Lung microvascular endothelial cell (primary cell): ENCODE measurements at regions not wholly inside any gene's neighbourhood (a gene's known extent, or its start where the extent isn't known, plus 50 kb on each side); places are given as distances from the start of the nearest gene placed in this dataset.

Experiments used
- DNase-seq, 2 donors: peaks; one replicate each; pipeline versions ENCODE4 v3.0.0 to v3.0.0-alpha.2; 2010; ENCODE audit warnings: low read depth in 2 of 2

DNA sequence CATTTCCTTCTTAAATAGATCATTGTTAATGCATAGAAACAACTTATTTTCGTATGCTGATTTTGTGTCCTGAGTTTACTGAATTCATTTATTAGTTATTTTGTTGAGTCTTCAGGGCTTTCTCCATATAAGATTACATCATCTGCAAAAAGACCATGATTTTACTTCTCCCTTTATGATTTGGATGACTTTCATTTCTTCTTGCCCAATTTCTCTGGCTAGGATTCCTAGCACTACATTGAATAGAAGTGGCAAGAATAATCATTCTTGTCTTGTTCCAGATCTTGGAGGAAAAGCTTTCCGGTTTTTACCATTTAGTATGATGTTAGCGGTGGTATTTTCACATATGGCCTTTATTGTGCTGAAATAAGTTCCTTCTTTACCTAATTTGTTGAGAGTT, 303.0 kb upstream of the RTL1 start:
- no peak for DNase-seq

GRCh38 chr14:101207041-101207440, 303.5 kb upstream of the RTL1 start:
- DNase-seq, result no peak

DNA sequence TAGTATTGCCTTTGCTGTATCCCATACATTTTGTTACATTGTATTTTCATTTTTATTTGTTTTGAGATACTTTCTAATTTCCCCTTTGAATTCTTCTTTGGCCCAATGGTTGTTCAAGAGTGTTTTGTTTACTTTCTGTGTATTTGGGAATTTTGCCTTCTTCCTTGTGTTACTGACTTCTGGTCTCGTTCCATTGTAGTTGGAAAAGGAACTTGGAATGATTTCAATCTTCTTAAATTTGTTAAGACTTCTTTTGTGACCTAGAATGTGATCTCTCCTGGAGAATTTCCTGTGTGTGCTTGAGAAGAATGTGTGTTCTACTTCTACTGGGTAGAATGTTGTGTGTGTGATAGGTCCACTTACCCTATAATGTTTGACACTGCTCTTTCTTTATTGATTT, 304.4 kb upstream of the RTL1 start:
- no peak for DNase-seq

DNA sequence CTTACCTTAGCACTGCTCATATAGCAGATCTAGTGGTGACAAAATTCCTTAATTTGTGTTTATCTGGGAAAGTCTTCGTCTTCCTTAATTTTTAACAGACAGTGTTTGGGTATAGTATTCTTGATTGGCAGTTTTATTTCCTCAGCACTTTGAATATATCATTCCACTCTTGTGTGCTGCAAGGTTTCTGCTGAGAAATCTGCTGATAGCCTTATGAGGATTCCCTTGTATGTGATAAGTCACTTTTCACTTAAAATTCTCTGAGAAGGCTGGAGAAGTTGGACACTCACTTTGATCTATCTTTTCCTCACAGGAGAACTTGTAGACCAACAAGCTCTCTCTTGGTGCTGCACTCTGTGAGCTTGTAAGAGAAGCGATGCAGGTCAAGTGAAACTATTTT, 306.1 kb upstream of the RTL1 start:
- DNase-seq, result no peak

- no peak for DNase-seq
These were observed 311.7 kb upstream of the RTL1 start for GRCh38 chr14:101215266-101215665.

DNA sequence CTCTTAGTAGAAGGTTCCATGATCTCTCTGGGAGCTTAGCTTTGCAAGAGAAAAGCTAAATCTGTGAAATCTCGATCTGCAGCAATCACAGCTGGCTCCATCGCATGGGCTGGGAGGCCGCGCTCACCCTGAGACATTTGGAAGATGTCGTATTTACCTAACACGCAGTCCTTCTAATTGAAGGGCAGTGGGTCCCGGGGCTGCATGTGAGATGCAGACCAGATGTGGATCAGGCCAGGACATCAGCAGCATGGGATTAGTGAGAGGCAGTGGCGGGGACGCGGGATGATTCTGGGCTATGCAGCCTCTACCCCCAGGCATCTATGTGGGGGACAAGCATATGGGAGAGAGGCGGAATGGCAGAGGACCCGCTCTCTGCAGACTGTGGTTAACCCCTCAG, 312.4 kb upstream of the RTL1 start:
- DNase-seq, result no peak

DNA sequence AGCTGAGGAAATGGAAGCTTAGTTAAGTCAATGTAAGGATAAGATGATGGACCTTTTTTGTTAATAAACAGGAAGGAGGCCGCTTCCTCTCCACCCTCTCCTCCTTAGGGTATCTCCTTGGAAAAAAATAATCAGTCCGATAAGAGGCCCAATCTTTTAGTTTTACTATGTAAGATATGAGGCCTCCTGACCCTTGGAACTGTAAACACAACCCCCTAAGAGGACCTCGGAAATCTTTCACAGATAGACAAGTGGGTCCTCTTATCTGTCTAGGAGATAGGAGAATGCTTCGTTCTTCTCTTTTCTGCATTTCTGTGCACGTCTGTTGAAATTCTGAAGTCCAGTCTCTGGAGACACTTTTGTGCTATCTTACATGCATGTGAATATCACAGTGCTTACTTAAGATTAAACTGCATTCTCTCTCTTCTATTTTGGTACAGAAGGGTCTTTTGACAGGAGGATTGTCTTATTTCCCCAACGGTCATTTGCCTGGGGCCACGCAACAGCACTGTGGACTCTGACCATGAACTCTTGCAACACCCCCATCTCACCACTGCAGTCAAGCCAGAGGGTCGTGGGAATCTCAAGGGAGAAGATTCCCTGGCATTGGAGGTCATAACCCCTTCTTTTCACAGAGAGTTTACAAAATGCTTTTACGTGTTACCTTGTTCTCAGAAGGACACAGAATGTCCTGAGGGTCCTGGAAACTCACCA, 313.0 kb upstream of the RTL1 start:
- DNase-seq, result no peak

- no peak for DNase-seq
These were observed 313.6 kb upstream of the RTL1 start for GRCh38 chr14:101217080-101217463.

DNA sequence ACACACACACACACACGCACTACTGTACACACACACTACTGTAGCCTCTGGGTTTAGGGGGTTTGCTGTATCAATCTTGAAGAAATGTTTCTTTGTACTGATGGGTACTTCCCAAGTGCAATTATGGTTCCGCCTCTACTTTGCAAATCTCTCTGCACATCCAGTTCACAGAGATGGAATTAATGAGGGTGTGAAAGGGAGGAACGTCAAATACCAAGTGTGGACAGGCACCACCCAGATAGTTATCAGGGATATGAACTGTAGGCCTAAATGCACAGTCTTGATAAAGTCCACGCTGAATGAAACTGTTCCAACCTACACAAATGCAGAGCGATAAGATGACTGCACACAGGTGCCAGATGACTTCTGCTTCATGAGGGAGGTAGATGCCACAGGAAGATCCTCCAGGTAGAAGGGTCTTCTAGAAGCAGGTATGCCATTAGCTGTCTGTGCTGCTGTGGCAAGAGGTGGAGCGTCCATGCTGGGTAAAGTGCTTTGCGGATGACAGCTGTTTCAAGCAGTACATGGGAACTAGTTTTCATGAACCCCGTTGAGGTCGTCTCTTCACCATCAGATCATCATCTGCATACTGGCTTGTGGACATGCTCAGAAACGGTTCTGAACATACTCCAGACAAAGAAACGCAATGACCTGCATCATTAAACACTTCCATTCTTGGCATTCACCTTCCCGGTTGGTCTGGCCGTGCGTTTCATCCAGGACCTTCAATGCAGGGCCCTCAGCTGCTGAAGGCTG, 314.3 kb upstream of the RTL1 start:
- no peak for DNase-seq

DNA sequence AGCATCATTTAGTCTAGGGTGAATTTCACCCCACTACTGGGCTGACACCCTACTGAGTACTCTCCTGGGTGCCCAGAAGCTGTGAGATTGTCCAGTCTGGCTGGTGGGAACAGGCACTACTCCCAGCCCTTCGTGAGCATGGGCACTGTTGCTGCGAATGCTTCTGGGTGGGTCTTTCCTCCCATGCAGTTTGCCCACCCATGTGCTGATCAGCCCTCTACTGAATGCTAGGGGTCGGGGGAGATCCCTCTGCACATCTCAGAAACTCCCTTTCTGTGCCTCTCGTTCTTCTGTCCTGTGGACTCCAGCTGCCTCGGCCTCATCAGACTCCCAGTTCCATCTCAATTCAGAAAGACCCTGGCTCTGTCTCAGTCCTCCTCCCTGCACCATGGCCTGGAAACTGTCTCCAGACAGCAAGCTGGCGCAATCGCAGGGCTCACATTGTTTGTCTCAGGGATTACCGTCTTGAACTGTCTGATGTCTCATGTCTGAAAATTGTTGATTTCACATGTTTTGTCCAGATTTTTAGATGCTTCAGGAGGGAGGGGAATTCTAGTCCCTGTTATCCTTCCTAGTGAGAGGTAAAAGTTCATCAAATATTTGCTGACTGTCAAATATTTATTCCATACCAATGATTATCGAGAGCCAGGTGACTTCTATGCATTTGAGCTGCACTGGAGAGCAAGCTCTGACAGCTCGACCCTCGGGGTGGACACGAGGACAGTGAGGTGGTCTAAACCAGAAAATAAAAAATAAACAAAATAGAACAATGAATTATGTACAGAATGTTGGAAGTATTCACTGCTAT, 316.6 kb upstream of the RTL1 start:
- DNase-seq, result no peak

DNA sequence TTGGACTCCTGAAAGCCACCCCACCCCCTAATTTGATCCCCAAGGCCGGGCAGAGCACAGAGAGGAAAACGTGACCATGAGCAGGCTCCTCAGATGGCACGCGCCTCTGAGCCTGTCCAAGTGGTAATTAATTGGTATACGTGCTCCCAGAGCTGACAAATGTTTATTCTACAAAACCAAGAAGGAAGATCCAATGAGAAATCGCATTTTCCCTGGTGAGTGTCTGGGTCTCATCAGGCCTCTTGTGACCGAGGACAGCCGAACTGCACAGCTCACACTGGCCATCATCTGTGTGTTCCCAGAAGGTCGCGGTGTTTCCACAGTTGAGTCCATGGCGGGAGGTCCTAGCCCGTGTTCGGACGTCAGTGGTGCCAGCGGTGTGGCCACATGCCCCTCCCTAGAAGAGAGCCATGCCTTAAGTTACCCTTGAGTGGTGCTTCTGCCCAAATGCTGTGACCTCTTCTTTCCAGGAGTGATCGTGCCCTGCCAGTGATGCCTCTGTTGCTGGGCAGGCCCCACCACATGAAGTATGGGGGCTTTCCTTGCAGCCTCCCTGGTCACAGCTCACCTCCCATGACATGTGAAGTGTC, 317.5 kb upstream of the RTL1 start:
- DNase-seq, result no peak

GRCh38 chr14:101221549-101222160, 318.1 kb upstream of the RTL1 start:
- no peak for DNase-seq

GRCh38 chr14:101222362-101223070, 319.0 kb upstream of the RTL1 start:
- DNase-seq, result no peak

DNA sequence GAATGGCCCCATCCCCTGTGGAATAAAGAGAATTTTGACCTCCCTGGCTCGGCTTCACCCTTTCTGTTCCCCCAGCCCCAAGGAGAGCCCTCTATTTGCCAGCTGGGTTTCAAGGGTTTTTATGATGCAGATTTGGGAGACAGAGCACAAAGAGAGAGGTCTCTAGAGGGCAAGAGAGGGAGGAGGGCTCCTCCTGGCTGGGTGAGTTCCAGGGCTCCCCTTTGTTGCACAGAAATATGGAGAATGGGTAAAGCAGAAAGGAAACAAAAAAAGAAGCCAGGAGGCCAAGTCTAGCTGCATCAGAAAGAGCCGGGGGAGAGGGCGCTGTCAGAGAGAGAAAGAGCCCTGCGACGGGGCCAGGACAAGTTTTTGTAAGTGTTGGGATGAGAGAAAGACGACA, 319.6 kb upstream of the RTL1 start:
- no peak for DNase-seq

DNA sequence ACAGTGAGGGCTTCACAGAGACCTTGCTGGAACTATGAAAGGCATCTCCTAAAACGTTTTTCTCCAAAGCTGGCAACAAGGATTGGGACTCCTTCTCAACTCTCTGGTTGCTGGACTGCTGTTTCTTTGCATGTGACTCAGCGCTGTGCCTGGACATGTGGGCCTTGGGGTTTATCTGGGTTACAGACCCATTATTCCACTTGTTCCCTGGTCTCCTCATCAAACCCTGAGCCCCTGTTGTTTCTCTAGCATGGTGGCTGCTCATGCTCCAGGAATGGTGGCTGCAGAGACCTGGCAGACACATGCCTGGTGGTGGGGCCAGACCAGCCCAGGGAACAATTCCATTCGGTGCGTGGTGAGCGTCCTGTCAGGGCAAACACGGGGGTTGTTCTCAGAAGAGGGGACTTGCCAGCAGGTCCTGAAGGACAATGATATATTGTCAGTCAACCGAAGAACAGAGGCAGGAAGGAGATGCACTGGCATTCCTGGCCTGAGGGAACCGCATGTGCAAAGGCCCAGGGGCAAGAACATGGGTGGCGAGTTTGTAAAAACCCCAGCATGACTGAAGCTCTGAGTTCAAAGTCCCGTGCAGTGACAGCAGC, 320.1 kb upstream of the RTL1 start:
- no peak for DNase-seq

- no peak for DNase-seq
These were observed 321.0 kb upstream of the RTL1 start for GRCh38 chr14:101224356-101225156.

DNA sequence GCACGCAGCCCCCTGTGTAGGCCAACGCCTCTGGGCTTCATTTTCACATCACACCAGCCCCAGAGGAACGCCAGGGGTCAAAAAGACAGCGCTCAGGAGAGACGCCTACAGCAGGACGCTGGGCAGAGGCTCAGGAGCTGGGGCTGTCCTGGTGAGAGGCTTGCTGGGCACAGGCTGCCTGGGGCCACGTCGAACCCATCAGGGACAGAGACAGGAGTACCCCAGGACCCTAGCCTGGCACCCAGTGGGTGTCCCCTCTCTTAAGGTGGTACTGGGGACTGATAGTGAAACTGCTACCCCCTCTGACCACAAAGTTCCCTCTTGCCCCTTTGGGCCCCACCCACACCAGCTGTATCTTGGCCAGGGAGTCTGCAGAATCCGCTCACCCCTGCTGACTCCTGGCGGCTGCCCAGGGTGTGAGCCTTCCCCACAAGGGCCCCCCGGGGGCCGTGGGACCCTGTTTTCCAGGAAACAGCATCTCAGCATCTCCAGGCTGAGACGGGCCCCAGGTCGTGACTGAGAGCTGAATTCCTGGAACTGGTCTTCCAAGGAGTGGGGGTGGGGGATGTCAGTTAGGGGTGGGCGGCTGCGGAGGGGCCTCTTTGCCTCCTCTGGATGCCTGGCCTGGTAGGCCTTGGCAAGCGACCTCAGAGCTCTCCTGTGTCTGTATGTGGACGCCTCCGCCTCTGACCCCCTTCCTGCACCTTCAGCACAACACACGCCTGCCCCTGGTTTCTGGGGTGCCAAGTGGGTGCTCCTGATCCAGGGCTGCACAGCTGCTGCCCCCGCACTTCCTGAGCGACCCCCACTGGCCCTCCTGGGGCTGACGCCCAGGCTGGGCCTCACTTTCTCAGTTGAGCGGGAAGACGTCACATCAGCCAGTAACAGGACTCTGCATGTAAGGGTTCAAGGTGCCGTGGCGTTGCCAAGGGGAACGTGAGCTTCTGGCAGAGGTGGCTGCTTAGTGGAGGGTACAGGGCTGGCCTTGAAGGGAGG, 321.9 kb upstream of the RTL1 start:
- DNase-seq, result no peak

DNA sequence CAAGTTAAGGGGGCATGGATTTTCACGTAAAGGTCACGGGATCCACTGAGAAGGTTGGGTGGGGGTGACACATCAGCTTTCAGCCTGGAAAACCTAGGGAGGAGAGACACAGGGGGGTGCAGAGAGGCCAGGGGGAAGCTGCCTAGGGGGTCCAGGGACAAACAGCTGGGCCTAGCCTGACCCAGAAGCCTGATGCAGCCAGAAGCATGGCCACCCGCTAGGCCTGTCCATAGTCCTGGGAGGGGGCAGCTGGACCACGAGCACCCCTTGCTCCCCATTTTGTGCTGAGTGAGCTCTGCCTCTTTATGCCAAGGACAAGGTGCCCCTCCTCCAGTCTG, 322.7 kb upstream of the RTL1 start:
- DNase-seq, result no peak
